Nephron progenitor cell (in vitro differentiated cells): ENCODE measurements at regions not wholly inside any gene's neighbourhood (a gene's known extent, or its start where the extent isn't known, plus 50 kb on each side); places are given as distances from the start of the nearest gene placed in this dataset.

Experiments used
- DNase-seq: peaks from one replicate; pipeline ENCODE4 v3.0.0; 2021
- H3K27ac Mint-ChIP-seq: 2 replicates; pipeline ENCODE4 v1.8.0; 2021; ENCODE audit warnings: mild to moderate bottlenecking, moderate library complexity, mixed read lengths
- H3K27me3 Mint-ChIP-seq: 2 replicates; pipeline ENCODE4 v1.8.0; 2021; ENCODE audit warnings: mild to moderate bottlenecking, low read depth, mixed read lengths; ENCODE audit not compliant: poor library complexity
- H3K36me3 Mint-ChIP-seq: 2 replicates; pipeline ENCODE4 v1.8.0; 2021; ENCODE audit warnings: low read depth, mixed read lengths
- H3K4me1 Mint-ChIP-seq: 2 replicates; pipeline ENCODE4 v1.8.0; 2021; ENCODE audit warnings: mixed read lengths
- H3K4me3 Mint-ChIP-seq: 2 replicates; pipeline ENCODE4 v1.8.0; 2021; ENCODE audit warnings: mild to moderate bottlenecking, moderate library complexity, mixed read lengths
- H3K9me3 Mint-ChIP-seq: 2 replicates; pipeline ENCODE4 v1.8.0; 2021; ENCODE audit warnings: mild to moderate bottlenecking, moderate library complexity, mixed read lengths
- TF ChIP-seq, protein P1 (sequence below): fragments of 200-600 bp; sonication (generic); IDR thresholded peaks from 2 replicates; pipeline ENCODE4 v1.5.0; 2021; ENCODE audit warnings: antibody characterized with exemption

DNA sequence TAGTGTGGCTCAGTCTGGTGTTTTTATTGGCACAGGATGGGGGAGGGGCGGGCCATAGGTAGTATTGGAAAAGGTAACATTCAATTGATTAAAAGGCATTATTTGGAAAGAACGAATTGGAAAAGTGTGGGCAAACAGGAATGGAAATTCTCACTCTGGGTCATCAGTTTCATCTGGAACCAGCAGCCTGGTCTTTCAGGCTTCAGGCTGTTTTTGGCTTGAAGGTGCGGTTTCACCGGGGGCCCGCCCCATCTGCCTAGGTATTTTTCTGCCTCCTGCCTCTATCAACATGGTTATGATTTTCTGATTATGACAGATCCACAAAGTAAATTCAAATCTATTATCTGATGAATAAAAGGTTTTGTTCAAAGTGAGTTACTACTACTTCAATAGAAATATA, 59.5 kb upstream of the CD28 start:
- peaks cover 26% of the 10 kb centered on the region for H3K4me1 Mint-ChIP-seq
- H3K27me3 Mint-ChIP-seq: no peaks in the 10 kb centered on the region
- H3K27ac Mint-ChIP-seq: peak overlapping the region; percentile 48
- peaks cover 5% of the 10 kb centered on the region for H3K36me3 Mint-ChIP-seq
- no peak for DNase-seq
- TF ChIP-seq, protein P1, sequence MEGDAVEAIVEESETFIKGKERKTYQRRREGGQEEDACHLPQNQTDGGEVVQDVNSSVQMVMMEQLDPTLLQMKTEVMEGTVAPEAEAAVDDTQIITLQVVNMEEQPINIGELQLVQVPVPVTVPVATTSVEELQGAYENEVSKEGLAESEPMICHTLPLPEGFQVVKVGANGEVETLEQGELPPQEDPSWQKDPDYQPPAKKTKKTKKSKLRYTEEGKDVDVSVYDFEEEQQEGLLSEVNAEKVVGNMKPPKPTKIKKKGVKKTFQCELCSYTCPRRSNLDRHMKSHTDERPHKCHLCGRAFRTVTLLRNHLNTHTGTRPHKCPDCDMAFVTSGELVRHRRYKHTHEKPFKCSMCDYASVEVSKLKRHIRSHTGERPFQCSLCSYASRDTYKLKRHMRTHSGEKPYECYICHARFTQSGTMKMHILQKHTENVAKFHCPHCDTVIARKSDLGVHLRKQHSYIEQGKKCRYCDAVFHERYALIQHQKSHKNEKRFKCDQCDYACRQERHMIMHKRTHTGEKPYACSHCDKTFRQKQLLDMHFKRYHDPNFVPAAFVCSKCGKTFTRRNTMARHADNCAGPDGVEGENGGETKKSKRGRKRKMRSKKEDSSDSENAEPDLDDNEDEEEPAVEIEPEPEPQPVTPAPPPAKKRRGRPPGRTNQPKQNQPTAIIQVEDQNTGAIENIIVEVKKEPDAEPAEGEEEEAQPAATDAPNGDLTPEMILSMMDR: no peak
- no peak overlapping the region for H3K4me3 Mint-ChIP-seq
- H3K9me3 Mint-ChIP-seq: peaks cover 10% of the 10 kb centered on the region

DNA sequence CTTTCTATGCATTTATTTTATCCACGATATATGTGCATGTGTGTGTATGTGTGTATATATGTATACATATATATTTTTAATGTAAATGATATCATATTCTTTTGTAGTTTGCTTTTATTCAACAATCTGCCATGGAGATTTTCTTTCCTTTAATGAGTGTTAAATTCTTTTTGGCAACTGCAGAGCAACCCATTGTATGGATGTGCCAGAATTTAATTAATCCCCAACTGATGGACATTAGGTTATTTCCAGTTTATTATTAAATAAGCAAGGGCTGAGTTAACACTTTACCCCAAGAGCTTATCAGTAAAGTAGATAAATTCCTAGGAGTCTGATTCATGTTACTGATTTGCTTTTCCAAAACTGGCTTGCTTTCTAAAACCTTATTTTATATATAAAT, 58.9 kb upstream of the CD28 start:
- DNase-seq: no peak
- peaks cover 27% of the 10 kb centered on the region for H3K4me1 Mint-ChIP-seq
- H3K27me3 Mint-ChIP-seq: no peaks in the 10 kb centered on the region
- no peak overlapping the region for H3K4me3 Mint-ChIP-seq
- H3K27ac Mint-ChIP-seq: no peak overlapping the region
- TF ChIP-seq, protein P1: no peak
- H3K9me3 Mint-ChIP-seq: peaks cover 6% of the 10 kb centered on the region
- H3K36me3 Mint-ChIP-seq: no peaks in the 10 kb centered on the region

DNA sequence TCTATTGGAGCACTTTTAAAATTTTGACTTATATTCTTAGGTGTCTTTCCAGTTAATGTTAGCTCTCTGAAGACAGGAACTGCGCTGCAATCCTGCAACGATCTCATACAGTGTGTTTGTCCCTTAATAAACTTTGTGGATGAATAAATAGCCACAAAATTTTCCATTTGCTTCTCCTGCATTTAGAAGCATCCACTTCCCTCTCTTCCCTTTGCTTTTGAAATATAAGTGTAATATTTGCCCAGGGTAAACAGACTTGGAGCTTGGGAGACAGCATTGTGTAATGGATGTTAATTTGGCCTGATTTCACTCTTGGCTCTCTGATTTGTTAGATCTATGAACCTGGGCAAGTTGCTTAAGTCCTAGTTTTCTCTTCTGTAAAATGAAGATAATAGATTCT, 58.2 kb upstream of the CD28 start:
- peaks cover 6% of the 10 kb centered on the region for H3K9me3 Mint-ChIP-seq
- TF ChIP-seq, protein P1: no peak
- H3K36me3 Mint-ChIP-seq: no peaks in the 10 kb centered on the region
- no peaks in the 10 kb centered on the region for H3K27me3 Mint-ChIP-seq
- H3K27ac Mint-ChIP-seq: no peak overlapping the region
- DNase-seq: no peak
- no peak overlapping the region for H3K4me3 Mint-ChIP-seq
- peaks cover 27% of the 10 kb centered on the region for H3K4me1 Mint-ChIP-seq

DNA sequence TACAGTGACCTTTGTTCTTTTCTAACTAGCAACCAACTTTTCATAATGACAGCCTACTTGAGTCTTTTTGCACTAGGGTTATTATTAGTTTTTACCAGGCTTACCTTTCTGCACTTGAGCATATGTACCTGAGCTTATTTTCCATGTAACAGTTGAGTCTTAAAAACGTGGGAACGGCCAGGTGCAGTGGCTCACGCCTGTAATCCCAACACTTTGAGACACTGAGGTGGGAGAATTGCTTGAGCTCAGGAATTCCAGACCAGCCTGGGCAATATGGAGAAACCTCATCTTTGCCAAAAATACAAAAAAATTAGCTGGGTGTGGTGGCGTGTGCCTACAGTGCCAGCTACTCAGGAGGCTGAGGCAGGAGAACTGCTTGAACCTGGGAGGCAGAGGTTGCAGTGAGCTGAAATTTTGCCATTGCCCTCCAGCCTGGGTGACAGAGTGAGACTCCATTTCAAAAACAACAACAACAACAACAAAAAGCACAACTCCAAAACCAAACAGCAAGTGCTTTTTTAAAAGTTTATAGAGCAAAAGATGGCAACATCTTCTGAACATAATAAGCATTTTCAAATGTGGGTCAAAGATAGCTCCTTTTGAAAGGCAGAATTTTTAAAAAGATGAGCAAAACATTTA, 57.1 kb upstream of the CD28 start:
- Mint-ChIP-seq H3K36me3 (no peaks in the 10 kb centered on the region), H3K4me3 (no peak overlapping the region), H3K9me3 (no peaks in the 10 kb centered on the region), H3K27ac (no peak overlapping the region), H3K27me3 (no peaks in the 10 kb centered on the region), H3K4me1 (peaks cover 30% of the 10 kb centered on the region)
- TF ChIP-seq, protein P1: no peak
- DNase-seq: no peak

DNA sequence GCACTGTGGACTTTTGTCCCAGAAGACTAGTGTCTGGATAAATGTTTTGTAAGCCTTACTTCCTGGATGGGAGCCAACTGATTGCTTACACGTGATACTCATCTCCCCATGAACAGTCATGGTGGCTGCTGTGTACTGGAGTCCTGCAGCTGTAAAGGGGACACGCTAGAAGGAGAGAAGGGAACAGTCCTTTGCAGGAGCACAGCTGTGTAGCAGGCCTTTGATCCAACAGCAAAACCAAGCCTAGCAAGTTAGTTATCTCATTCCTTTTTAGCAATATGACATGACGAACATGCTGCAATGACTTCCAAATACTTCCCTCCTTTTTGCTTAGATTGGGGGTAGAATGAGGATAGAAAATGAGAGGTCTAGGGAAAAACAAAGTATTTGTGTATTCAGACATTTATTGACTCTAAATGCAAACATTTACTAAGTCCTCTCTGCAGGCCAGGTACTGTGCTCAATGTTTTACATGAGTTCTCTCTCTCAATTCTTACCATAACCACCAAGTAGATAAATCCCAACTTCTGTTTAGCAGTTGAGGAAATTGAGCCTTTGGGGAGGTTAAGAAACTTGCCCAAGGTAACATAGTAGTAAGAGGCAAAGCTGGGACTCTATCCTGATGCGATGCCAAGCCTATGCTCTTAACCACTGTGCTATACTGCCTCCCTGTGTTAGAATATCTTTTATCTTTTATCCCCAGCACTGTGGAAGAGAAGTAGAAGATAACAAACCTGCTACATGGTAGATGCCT, 55.4 kb upstream of the CD28 start:
- H3K27me3 Mint-ChIP-seq: no peaks in the 10 kb centered on the region

More for the DNA sequence above, 55.4 kb upstream of the CD28 start:
- no peak overlapping the region for H3K27ac Mint-ChIP-seq
- TF ChIP-seq, protein P1: no peak
- no peaks in the 10 kb centered on the region for H3K36me3 Mint-ChIP-seq
- no peak for DNase-seq
- H3K4me3 Mint-ChIP-seq: no peak overlapping the region
- peaks cover 46% of the 10 kb centered on the region for H3K4me1 Mint-ChIP-seq
- no peaks in the 10 kb centered on the region for H3K9me3 Mint-ChIP-seq
